ENCODE measurements at regions not wholly inside any gene's neighbourhood (a gene's known extent, or its start where the extent isn't known, plus 50 kb on each side); places are given as distances from the start of the nearest gene placed in this dataset.

- H3K4me3 ChIP-seq (ENCODE audit: insufficient read depth, low read length), result no peak overlapping the region
- no peaks in the 10 kb centered on the region for H4K20me1 ChIP-seq (ENCODE audit: insufficient read depth, low read length)
- H3K4me1 ChIP-seq (ENCODE audit: insufficient read depth, low read length), result no peaks in the 10 kb centered on the region
- no peak for TF ChIP-seq CTCF (IDR thresholded peaks at IDR 0.05; ENCODE audit: extremely low read depth, low read depth, low read length)
- no peak overlapping the region for H2AFZ ChIP-seq (ENCODE audit: low read length)
- peaks cover 6% of the 10 kb centered on the region for H3K9me3 ChIP-seq (ENCODE audit: low read depth, low read length)
- no peaks in the 10 kb centered on the region for H3K79me2 ChIP-seq (ENCODE audit: insufficient read depth, low read length)
- H3K36me3 ChIP-seq (ENCODE audit: insufficient read depth, low read length), result no peaks in the 10 kb centered on the region
- no peak overlapping the region for H3K4me2 ChIP-seq (ENCODE audit: insufficient read depth, low read length)
- no peak overlapping the region for H3K27ac ChIP-seq (ENCODE audit: low read depth, low read length)
- no peak for DNase-seq (ENCODE audit: insufficient read length, low spot score, missing footprints)
- H3K27me3 ChIP-seq (ENCODE audit: insufficient read depth, low read length), result no peaks in the 10 kb centered on the region
Measured at GRCh38 chr12:125690841-125691240, 625.6 kb downstream of the AACS start.

- Histone ChIP-seq H3K27me3 (ENCODE audit: insufficient read depth, low read length) (no peaks in the 10 kb centered on the region), H3K4me3 (ENCODE audit: insufficient read depth, low read length) (no peak overlapping the region), H2AFZ (ENCODE audit: low read length) (no peak overlapping the region), H4K20me1 (ENCODE audit: insufficient read depth, low read length) (no peaks in the 10 kb centered on the region), H3K36me3 (ENCODE audit: insufficient read depth, low read length) (no peaks in the 10 kb centered on the region), H3K27ac (ENCODE audit: low read depth, low read length) (no peak overlapping the region), H3K4me1 (ENCODE audit: insufficient read depth, low read length) (no peaks in the 10 kb centered on the region), H3K4me2 (ENCODE audit: insufficient read depth, low read length) (no peak overlapping the region), H3K9me3 (ENCODE audit: low read depth, low read length) (peaks cover 4% of the 10 kb centered on the region), H3K79me2 (ENCODE audit: insufficient read depth, low read length) (no peaks in the 10 kb centered on the region)
- DNase-seq (ENCODE audit: insufficient read length, low spot score, missing footprints), result no peak
- no peak for TF ChIP-seq CTCF (IDR thresholded peaks at IDR 0.05; ENCODE audit: extremely low read depth, low read depth, low read length)
Measured at GRCh38 chr12:125696054-125696453, 630.8 kb downstream of the AACS start.

GRCh38 chr12:125704803-125705202 is 639.6 kb downstream of the AACS start:
- no peaks in the 10 kb centered on the region for H3K79me2 ChIP-seq (ENCODE audit: insufficient read depth, low read length)
- DNase-seq (ENCODE audit: insufficient read length, low spot score, missing footprints), result no peak
- H4K20me1 ChIP-seq (ENCODE audit: insufficient read depth, low read length), result no peaks in the 10 kb centered on the region
- no peaks in the 10 kb centered on the region for H3K36me3 ChIP-seq (ENCODE audit: insufficient read depth, low read length)
- H3K27me3 ChIP-seq (ENCODE audit: insufficient read depth, low read length), result no peaks in the 10 kb centered on the region
- H3K4me1 ChIP-seq (ENCODE audit: insufficient read depth, low read length), result no peaks in the 10 kb centered on the region
- H3K9me3 ChIP-seq (ENCODE audit: low read depth, low read length), result peaks cover 4% of the 10 kb centered on the region
- no peak for TF ChIP-seq CTCF (IDR thresholded peaks at IDR 0.05; ENCODE audit: extremely low read depth, low read depth, low read length)
- H3K4me2 ChIP-seq (ENCODE audit: insufficient read depth, low read length), result no peak overlapping the region
- no peak overlapping the region for H3K27ac ChIP-seq (ENCODE audit: low read depth, low read length)
- H3K4me3 ChIP-seq (ENCODE audit: insufficient read depth, low read length), result no peak overlapping the region
- no peak overlapping the region for H2AFZ ChIP-seq (ENCODE audit: low read length)

GRCh38 chr12:125720961-125721360 is 655.7 kb downstream of the AACS start:
- peaks cover 9% of the 10 kb centered on the region for H3K9me3 ChIP-seq (ENCODE audit: low read depth, low read length)
- H4K20me1 ChIP-seq (ENCODE audit: insufficient read depth, low read length), result no peaks in the 10 kb centered on the region
- no peak overlapping the region for H3K4me2 ChIP-seq (ENCODE audit: insufficient read depth, low read length)
- no peak for TF ChIP-seq CTCF (IDR thresholded peaks at IDR 0.05; ENCODE audit: extremely low read depth, low read depth, low read length)
- no peak overlapping the region for H3K27ac ChIP-seq (ENCODE audit: low read depth, low read length)
- H3K4me1 ChIP-seq (ENCODE audit: insufficient read depth, low read length), result no peaks in the 10 kb centered on the region
- no peaks in the 10 kb centered on the region for H3K27me3 ChIP-seq (ENCODE audit: insufficient read depth, low read length)
- no peaks in the 10 kb centered on the region for H3K79me2 ChIP-seq (ENCODE audit: insufficient read depth, low read length)
- H2AFZ ChIP-seq (ENCODE audit: low read length), result no peak overlapping the region
- H3K4me3 ChIP-seq (ENCODE audit: insufficient read depth, low read length), result no peak overlapping the region
- DNase-seq (ENCODE audit: insufficient read length, low spot score, missing footprints), result no peak
- H3K36me3 ChIP-seq (ENCODE audit: insufficient read depth, low read length), result no peaks in the 10 kb centered on the region
